WTC11 (cell line): ENCODE measurements at regions not wholly inside any gene's neighbourhood (a gene's known extent, or its start where the extent isn't known, plus 50 kb on each side); places are given as distances from the start of the nearest gene placed in this dataset.

Source experiments
- ATAC-seq: fragments of 200-7000 bp; cut with Tn5 transposase; 2 replicates; pipeline ENCODE4 v1.10.0; 2021; ENCODE audit warnings: mild to moderate bottlenecking, moderate library complexity
- CTCF ChIA-PET: fragments of 300-600 bp; sonication (Branson Sonifier 250); formaldehyde crosslinking; loops from one replicate; lab custom pipeline; 2021; ENCODE audit warnings: antibody characterized with exemption; lab: Charles Lee
- POLR2A ChIA-PET: fragments of 350-600 bp; sonication (Branson Sonifier 250); formaldehyde crosslinking; loops from one replicate; lab custom pipeline; 2021; ENCODE audit warnings: antibody characterized with exemption; lab: Charles Lee
- DNase-seq: peaks from one replicate; pipeline ENCODE4 v3.0.0; 2021; ENCODE audit warnings: low spot score
- H3K27ac Mint-ChIP-seq: 2 replicates; pipeline ENCODE4 v1.8.0; 2021; ENCODE audit warnings: mixed read lengths
- H3K27me3 Mint-ChIP-seq: 2 replicates; pipeline ENCODE4 v1.8.0; 2021; ENCODE audit warnings: low read depth, mild to moderate bottlenecking, moderate library complexity, mixed read lengths
- H3K36me3 Mint-ChIP-seq: 2 replicates; pipeline ENCODE4 v1.8.0; 2021; ENCODE audit warnings: mixed read lengths
- H3K4me1 Mint-ChIP-seq: 2 replicates; pipeline ENCODE4 v1.8.0; 2022; ENCODE audit warnings: mixed read lengths
- H3K4me3 Mint-ChIP-seq: 2 replicates; pipeline ENCODE4 v1.8.0; 2021; ENCODE audit warnings: mild to moderate bottlenecking, moderate library complexity, mixed read lengths
- H3K9me3 Mint-ChIP-seq: 2 replicates; pipeline ENCODE4 v1.8.0; 2021; ENCODE audit warnings: mixed read lengths
- AFF4 ChIP-seq: sonication (generic); formaldehyde crosslinking; IDR thresholded peaks from 2 replicates; pipeline ENCODE4 v1.8.1; 2023; ENCODE audit warnings: mild to moderate bottlenecking, missing genetic modification reagents, borderline replicate concordance
- ELF4 ChIP-seq: sonication (generic); formaldehyde crosslinking; IDR thresholded peaks from 2 replicates; pipeline ENCODE4 v1.8.1; 2022; ENCODE audit warnings: low read depth, mild to moderate bottlenecking, moderate library complexity, missing genetic modification reagents
- EMX1 ChIP-seq: fragments of 250-450 bp; sonication (Bioruptor Pico); IDR thresholded peaks from 2 replicates; pipeline ENCODE4 v1.8.0; 2021; ENCODE audit warnings: mild to moderate bottlenecking
- FOXJ3 ChIP-seq: sonication (generic); formaldehyde crosslinking; IDR thresholded peaks from 2 replicates; pipeline ENCODE4 v1.9.0; 2021; ENCODE audit warnings: missing genetic modification reagents, mild to moderate bottlenecking, borderline replicate concordance
- FOXK1 ChIP-seq: sonication (generic); formaldehyde crosslinking; IDR thresholded peaks from 2 replicates; pipeline ENCODE4 v1.8.0; 2022; ENCODE audit warnings: mild to moderate bottlenecking, moderate library complexity, missing genetic modification reagents
- GTF2I ChIP-seq: fragments of 250-450 bp; sonication (Bioruptor Pico); conservative IDR thresholded peaks from 2 replicates; pipeline ENCODE4 v1.4.0; 2021; ENCODE audit warnings: mild to moderate bottlenecking
- HMGA2 ChIP-seq: fragments of 250-450 bp; sonication (Bioruptor Pico); IDR thresholded peaks from 2 replicates; pipeline ENCODE4 v1.4.0; 2021; ENCODE audit warnings: mild to moderate bottlenecking, moderate library complexity
- KAT7 ChIP-seq: sonication (generic); formaldehyde crosslinking; IDR thresholded peaks from 2 replicates; pipeline ENCODE4 v1.8.1; 2023; ENCODE audit warnings: missing genetic modification reagents, mild to moderate bottlenecking, borderline replicate concordance
- MAX ChIP-seq: sonication (generic); formaldehyde crosslinking; IDR thresholded peaks from 2 replicates; pipeline ENCODE4 v1.8.0; 2022; ENCODE audit warnings: mild to moderate bottlenecking, missing genetic modification reagents
- MYBL2 ChIP-seq: sonication (generic); formaldehyde crosslinking; IDR thresholded peaks from 2 replicates; pipeline ENCODE4 v1.8.1; 2023; ENCODE audit warnings: mild to moderate bottlenecking, moderate library complexity, missing genetic modification reagents
- NFYB ChIP-seq: sonication (generic); formaldehyde crosslinking; conservative IDR thresholded peaks from 2 replicates; pipeline ENCODE4 v1.8.0; 2022; ENCODE audit warnings: low read depth, missing genetic modification reagents
- RORB ChIP-seq: fragments of 250-450 bp; sonication (Bioruptor Pico); IDR thresholded peaks from 2 replicates; pipeline ENCODE4 v1.9.0; 2021; ENCODE audit warnings: mild to moderate bottlenecking
- SOX15 ChIP-seq: fragments of 250-450 bp; sonication (Bioruptor Pico); IDR thresholded peaks from 2 replicates; pipeline ENCODE4 v1.9.0; 2021; ENCODE audit warnings: mild to moderate bottlenecking
- TCF7 ChIP-seq: sonication (generic); formaldehyde crosslinking; IDR thresholded peaks from 2 replicates; pipeline ENCODE4 v1.8.0; 2022; ENCODE audit warnings: mild to moderate bottlenecking, low read depth, missing genetic modification reagents, moderate library complexity
- TEAD1 ChIP-seq: sonication (generic); formaldehyde crosslinking; IDR thresholded peaks from 2 replicates; pipeline ENCODE4 v1.8.0; 2022; ENCODE audit warnings: mild to moderate bottlenecking, missing genetic modification reagents
- TEAD4 ChIP-seq: sonication (generic); formaldehyde crosslinking; IDR thresholded peaks from 2 replicates; pipeline ENCODE4 v1.8.0; 2022; ENCODE audit warnings: mild to moderate bottlenecking, missing genetic modification reagents
- ZNF219 ChIP-seq: sonication (generic); formaldehyde crosslinking; IDR thresholded peaks from 2 replicates; pipeline ENCODE4 v1.8.0; 2023; ENCODE audit warnings: missing genetic modification reagents, mild to moderate bottlenecking, borderline replicate concordance
- ZNF396 ChIP-seq: fragments of 250-450 bp; sonication (Bioruptor Pico); IDR thresholded peaks from 2 replicates; pipeline ENCODE4 v1.8.0; 2021; ENCODE audit warnings: mild to moderate bottlenecking, moderate library complexity, borderline replicate concordance
- ZNF532 ChIP-seq: fragments of 250-450 bp; sonication (Bioruptor Pico); IDR thresholded peaks from 2 replicates; pipeline ENCODE4 v1.9.0; 2021; ENCODE audit warnings: mild to moderate bottlenecking, borderline replicate concordance
- ZNF671 ChIP-seq: fragments of 250-450 bp; sonication (Bioruptor Pico); IDR thresholded peaks from 2 replicates; pipeline ENCODE4 v1.8.0; 2021; ENCODE audit warnings: mild to moderate bottlenecking
- ZSCAN18 ChIP-seq: fragments of 250-450 bp; sonication (Bioruptor Pico); IDR thresholded peaks from 2 replicates; pipeline ENCODE4 v2.1.2; 2022; ENCODE audit warnings: mild to moderate bottlenecking, moderate library complexity
- TF ChIP-seq, protein P1 (sequence below): fragments of 250-450 bp; sonication (Bioruptor Pico); IDR thresholded peaks from 2 replicates; pipeline ENCODE4 v1.9.0; 2021; ENCODE audit warnings: mild to moderate bottlenecking
- TF ChIP-seq, protein P2 (sequence below): sonication (generic); formaldehyde crosslinking; IDR thresholded peaks from 2 replicates; pipeline ENCODE4 v1.8.0; 2023; ENCODE audit warnings: mild to moderate bottlenecking, missing genetic modification reagents

DNA sequence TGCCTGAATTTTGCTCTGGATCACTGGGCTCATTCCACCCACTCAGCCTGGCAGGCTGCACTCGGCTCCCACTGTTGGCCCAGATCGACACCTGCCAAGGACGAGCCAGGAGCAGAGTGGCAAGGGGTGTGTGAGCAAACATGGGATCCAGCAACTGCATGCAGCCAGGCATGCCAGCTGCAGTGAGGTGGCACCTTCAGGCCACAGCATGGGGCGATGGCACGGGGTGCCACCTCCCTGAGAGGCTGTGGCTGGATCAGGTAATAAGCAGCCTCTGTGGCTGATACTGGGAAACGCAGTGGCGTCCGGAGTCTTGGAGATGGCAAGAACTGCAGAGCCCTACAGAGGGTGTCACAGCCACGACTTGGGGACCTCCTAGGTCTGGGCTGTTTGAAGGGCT lies 244.5 kb upstream of the FSTL5 start (continued):
- TF ChIP-seq ZNF532 (CRISPR knock-in tag) (no peak), RORB (CRISPR knock-in tag) (no peak), TEAD1 (CRISPR knock-in tag) (no peak), TCF7 (no peak), TEAD4 (no peak), ZNF671 (CRISPR knock-in tag) (no peak), GTF2I (no peak), FOXK1 (CRISPR knock-in tag) (no peak), FOXJ3 (no peak), MAX (CRISPR knock-in tag) (no peak)
- TF ChIP-seq, protein P1, sequence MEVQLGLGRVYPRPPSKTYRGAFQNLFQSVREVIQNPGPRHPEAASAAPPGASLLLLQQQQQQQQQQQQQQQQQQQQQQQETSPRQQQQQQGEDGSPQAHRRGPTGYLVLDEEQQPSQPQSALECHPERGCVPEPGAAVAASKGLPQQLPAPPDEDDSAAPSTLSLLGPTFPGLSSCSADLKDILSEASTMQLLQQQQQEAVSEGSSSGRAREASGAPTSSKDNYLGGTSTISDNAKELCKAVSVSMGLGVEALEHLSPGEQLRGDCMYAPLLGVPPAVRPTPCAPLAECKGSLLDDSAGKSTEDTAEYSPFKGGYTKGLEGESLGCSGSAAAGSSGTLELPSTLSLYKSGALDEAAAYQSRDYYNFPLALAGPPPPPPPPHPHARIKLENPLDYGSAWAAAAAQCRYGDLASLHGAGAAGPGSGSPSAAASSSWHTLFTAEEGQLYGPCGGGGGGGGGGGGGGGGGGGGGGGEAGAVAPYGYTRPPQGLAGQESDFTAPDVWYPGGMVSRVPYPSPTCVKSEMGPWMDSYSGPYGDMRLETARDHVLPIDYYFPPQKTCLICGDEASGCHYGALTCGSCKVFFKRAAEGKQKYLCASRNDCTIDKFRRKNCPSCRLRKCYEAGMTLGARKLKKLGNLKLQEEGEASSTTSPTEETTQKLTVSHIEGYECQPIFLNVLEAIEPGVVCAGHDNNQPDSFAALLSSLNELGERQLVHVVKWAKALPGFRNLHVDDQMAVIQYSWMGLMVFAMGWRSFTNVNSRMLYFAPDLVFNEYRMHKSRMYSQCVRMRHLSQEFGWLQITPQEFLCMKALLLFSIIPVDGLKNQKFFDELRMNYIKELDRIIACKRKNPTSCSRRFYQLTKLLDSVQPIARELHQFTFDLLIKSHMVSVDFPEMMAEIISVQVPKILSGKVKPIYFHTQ (CRISPR knock-in tag): no peak
- TF ChIP-seq, all 79 proteins: peak for 0

DNA sequence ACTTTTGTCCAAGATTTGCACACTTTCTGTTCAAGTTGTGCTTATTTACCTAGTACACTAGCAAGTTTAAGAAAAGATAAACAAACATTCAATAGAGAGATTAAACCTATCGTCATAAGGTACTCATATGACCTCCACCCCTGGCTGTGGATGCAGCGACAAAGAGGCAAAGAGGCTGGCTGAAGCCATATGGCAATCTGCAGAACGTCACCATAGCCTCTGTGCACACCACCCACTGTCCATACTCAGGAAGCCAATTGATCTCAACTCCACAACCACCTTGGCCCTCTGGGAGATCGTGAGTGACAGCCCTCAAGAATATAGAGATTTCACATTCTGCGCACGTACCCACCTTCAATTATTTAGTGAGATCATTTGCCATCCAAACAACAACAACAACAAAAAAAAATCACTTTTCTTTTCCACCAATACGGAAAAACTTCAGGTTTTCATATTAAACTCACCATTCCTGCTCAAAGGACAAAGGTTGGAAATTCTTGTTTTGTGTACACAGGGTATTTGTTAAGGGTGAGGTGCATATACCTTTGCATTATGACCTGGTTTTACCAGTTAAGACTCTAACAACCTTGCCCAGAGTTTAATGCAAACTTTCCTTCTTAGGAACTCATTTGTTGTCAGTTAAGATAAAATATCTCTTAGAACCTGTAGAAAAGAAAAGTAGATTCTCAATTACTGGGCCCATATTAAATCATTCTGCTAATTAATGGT lies 243.0 kb upstream of the FSTL5 start:
- Mint-ChIP-seq H3K27me3 (no peaks in the 10 kb centered on the region), H3K4me3 (no peak overlapping the region), H3K9me3 (no peaks in the 10 kb centered on the region), H3K36me3 (no peaks in the 10 kb centered on the region), H3K27ac (no peak overlapping the region), H3K4me1 (no peaks in the 10 kb centered on the region)
- no peak for ATAC-seq
- ChIA-PET CTCF (no interaction called here), POLR2A (no interaction called here)
- no peak for DNase-seq
- TF ChIP-seq AFF4 (no peak), HMGA2 (no peak), NFYB (CRISPR knock-in tag) (no peak), ZNF396 (CRISPR knock-in tag) (no peak), EMX1 (CRISPR knock-in tag) (no peak), FOXK1 (CRISPR knock-in tag) (no peak), ELF4 (CRISPR knock-in tag) (no peak), ZNF219 (CRISPR knock-in tag) (no peak), KAT7 (CRISPR knock-in tag) (no peak), SOX15 (CRISPR knock-in tag) (no peak), MYBL2 (CRISPR knock-in tag) (no peak), ZSCAN18 (CRISPR knock-in tag) (no peak)
- TF ChIP-seq, protein P2, sequence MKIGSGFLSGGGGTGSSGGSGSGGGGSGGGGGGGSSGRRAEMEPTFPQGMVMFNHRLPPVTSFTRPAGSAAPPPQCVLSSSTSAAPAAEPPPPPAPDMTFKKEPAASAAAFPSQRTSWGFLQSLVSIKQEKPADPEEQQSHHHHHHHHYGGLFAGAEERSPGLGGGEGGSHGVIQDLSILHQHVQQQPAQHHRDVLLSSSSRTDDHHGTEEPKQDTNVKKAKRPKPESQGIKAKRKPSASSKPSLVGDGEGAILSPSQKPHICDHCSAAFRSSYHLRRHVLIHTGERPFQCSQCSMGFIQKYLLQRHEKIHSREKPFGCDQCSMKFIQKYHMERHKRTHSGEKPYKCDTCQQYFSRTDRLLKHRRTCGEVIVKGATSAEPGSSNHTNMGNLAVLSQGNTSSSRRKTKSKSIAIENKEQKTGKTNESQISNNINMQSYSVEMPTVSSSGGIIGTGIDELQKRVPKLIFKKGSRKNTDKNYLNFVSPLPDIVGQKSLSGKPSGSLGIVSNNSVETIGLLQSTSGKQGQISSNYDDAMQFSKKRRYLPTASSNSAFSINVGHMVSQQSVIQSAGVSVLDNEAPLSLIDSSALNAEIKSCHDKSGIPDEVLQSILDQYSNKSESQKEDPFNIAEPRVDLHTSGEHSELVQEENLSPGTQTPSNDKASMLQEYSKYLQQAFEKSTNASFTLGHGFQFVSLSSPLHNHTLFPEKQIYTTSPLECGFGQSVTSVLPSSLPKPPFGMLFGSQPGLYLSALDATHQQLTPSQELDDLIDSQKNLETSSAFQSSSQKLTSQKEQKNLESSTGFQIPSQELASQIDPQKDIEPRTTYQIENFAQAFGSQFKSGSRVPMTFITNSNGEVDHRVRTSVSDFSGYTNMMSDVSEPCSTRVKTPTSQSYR: no peak
